HUDEP-2 (cell line): ENCODE measurements at regions not wholly inside any gene's neighbourhood (a gene's known extent, or its start where the extent isn't known, plus 50 kb on each side); places are given as distances from the start of the nearest gene placed in this dataset.
"Not testable (repeated sequence)": the region's sequence is repeated elsewhere in the genome, so short reads cannot be mapped to it uniquely, and the experiment has no call there.

Experiments used
- DNase-seq, 76 experiments: peaks; one replicate each; lab custom pipeline; 2025; ENCODE audit not compliant: unreplicated experiment in 76 of 76; lab: John Stamatoyannopoulos, UW

DNA sequence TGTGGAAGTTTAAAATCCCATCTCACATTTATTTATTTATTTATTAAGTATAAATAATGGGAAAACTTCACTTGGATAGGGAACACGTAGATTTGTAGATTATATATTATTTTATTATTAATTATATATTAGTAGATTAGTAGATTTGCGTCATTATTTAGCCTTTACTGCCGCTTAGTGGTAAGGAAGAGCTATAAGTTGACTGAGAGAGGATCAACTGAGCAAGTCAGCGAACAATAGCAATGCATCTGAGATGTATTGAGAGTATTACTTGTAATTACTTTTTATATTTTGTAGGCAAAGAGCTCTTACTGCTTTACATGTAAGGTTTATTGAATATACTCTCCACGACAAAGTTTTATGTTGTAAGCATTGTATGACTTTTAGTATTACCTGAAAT, 244.5 kb upstream of the ANKRD30A start:
- peak in 1 of 76 experiments; percentile 0 for DNase-seq

DNA sequence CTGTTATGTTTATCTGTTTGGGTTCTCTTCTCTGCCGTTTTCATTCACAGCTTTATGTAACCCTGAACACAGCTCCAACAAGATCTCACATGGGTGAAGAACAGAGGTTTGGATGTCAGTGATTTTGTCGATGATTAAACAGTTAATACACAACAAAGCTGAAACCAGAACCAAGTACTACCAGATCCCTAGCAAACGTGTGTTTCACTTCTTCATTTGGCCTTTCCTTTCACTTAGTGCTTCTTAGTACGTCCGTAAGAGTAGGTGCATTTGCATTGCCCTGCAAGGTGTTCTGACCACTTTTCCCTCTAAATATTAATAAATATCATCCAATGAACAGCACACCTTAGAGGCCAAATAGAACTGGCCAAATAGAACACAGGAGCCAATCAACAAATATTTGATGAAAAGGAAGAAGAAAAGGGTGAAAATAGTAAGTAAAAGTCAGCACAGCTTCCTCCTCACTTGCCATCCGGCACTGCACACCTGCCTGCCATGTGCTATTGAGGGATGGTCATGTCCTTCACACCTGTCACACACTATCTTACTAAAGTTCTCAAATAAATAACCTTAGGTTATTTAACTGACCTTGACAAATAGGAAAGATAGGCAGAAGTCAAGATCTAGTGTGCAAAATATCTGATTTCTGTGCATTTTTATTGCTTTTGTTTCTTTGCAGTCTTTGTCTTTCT, 252.6 kb upstream of the ANKRD30A start:
- DNase-seq: no peak

DNA sequence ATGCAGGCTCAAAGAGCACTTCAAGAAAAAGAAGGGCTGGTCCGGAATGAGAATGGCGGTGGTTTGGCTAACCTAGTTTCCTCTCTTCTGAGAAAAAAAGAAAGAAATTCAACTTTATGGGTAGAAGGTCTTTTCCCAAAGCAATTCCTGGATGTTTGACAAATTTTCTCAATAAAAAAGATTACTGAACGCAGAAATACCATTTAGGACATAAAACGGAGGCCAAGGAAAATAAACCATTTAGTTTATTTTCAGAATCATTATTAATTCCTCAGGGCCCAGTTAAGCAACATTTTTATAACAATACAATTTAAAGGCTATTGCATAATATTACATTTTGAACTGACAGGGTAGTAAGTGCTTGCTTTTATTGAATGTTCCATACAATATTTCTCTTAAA, 284.6 kb upstream of the ANKRD30A start:
- no peak for DNase-seq

DNA sequence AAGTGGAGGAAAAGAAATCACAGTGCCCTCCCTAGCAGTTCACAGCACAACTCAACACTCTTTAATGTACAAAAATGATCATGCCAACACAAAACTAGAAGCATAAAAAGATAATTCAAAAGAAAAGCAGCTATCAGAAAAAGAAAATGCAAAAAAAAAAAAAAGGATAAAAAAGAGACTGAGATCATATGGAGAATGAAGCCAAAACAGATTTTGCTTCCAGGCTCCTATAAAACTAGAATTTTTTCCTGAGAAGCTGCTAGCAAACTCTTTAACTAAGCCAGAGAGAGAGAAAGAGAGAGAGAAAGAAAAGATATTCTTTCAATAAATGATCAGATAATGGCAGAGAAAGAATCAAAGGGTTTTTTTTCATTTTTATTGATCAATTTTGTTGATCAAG, 288.0 kb upstream of the ANKRD30A start:
- no peak for DNase-seq

DNA sequence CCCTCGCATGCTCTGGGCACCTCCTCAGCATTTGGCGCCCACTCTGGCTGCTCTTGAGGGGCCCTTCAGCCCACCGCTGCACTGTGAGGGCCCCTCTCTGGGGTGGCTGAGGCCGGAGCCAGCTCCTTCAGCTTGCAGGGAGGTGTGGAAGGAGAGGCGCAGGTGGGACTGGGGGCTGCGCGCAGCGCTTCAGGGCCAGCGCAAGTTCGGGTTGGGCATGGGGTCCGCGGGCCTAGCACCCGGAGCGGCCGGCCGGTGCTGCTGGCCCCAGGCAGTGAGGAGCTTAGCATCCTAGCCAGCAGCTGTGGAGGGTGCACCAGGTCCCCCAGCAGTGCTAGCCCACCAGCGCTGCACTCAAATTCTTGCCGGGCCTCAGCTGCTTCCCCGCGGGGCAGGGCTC, 305.6 kb upstream of the ANKRD30A start:
- DNase-seq: no peak

DNA sequence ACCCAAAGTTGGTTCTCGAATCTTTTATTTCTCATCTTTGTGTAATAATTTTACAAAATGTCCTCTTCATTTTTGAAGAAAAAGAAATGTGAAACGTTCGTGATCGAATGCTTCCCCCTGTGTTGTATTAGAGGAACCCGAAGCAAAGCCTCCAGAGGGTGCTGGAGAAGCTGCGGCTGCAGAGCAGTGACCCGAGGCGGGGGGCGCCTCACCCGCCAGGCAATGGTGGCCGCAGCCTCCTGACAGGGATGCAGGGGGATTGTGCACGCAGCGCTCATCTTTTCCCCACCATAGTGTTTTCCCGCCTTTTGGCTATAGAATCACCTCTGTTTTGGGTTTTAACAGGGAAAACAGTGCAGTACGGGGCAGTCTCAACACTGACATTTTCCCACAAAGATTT, 307.5 kb upstream of the ANKRD30A start:
- DNase-seq: no peak

DNA sequence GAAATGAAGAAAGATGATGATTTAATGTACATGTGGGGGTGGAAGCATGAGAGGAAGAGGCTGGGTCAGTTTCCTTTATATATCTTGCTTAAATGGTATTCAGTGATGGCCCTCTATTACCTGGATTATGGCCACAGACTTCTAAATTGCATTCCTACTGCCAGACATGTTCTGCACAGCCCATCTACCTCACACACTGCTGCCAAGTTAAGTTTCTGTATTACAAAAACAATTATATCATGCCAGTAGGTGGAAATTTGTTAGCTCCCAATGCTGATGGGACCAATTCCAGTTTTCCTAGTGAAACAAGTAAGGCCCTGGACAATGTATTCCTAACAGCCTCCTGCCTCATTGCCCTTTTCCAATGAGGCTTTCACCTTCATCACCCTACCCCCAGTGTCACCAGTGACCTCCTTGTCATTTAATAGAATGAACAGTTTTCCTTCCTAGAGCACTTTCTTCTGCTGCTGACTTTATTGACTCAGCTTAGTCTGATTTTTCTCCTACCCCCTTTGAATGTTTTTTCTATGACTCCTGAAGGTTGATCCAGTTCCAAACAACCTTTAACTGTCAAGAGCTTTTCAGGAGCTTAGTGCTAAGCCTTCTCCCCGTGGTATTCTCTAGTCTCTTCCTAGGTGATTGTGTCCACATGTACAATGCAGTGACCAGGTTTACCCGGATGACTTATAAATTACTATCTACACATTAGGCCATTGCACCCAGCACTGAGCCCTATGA, 316.6 kb upstream of the ANKRD30A start:
- no peak for DNase-seq

DNA sequence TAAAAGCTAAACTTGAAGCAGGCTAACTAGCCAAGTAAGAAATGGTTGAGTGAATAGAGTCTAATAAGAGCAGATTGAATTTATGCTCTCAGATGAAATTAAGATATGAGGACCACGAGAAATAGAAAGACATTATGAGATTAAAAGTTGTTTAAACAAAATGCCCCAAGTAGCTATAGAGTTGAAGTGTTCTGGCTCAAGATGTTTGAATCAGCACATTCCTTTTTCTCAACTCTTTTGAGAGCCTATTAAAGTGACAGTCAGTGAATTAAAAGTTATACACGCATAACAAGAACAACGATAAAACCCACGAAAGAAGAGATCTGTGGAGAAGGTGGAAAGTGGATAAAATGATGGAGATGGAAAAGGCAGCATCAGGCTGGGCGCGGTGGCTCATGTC, 322.2 kb upstream of the ANKRD30A start:
- DNase-seq: no peak

DNA sequence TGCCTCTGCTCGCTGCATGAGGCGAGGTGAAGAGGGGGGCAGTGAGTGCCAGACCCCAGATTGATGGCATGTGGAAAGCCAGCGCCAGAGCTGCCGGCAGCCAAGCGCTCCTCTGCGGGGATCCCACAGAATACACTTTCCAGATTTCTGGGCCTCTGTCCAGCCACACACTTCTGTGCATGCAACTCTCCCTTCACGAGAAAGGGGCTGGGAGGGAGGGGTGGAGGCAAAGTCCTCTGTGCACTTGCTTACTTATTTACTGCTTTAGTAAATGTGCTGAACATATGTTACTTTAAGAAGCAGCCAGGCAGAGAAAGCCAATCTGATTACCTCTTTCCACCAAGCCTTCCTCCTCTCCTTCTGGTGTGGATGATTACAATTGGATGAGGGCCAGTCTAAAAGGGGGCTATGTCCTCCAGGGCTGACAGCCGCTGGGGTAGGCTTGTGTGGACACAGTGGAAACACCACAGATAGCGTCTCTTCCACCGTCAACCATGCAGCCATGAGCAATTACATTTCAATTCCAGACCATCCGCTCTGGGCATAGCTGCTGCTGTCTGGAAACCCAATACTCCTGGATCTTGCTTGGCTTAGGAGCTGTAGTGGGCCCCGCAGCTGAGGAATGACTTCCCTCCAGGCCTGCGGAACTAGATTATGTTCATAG, 322.8 kb upstream of the ANKRD30A start:
- no peak for DNase-seq

DNA sequence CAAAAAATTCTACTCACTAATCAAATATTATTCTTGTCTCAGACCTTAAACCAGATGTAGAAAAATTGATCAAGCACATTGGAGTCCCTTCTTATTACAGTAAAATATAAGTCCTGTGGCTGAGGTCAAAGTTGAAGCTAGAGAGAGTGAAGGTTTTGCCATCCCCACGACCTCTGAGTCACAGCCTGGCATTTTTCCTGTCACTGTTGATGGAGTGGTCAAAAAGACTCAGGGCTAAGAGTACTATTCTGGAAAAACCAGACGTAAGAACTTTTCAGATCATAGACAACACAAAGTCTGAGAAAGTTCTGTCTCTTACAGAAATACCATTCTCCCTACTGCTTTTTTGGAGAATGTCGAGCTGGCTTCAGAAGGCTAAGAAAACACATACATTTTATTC, 323.7 kb upstream of the ANKRD30A start:
- no peak for DNase-seq

DNA sequence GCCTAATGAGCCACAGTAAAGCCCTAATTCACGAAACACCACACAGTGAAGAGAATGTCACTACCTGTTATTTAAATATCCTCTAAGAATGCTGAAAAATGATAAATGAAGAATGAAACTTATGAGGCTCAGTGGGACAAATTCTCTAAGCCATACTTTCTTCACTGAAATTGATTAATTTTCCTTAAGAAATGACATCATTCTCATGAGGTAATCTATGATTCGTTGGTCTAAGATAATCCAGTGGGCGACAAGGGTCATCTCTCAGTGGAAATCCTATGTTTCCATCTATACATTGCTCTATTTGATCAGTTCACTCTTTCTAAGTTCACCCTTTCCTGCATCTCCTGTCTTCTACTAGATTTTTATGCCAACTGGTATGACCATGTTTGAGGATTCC, 330.4 kb upstream of the ANKRD30A start:
- no peak for DNase-seq

DNA sequence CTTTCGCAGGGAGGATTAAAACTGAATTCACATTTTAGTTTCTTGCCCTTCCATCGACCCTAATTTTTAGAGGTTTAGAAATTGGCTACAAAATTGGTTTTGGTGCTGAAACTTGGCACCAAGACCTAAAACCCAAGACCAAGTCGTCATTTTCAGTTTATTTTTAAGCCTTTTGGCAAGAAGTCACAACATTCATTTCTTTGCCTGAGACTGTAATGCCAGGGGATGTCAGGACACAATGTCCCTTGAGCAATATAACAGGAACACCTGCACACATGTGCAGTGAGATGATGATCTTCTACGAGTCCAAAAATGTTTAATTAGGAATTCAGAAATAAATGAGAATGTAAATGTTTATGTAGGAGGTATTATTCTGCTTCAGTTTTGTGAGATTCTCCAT, 335.4 kb upstream of the ANKRD30A start:
- DNase-seq: no peak

DNA sequence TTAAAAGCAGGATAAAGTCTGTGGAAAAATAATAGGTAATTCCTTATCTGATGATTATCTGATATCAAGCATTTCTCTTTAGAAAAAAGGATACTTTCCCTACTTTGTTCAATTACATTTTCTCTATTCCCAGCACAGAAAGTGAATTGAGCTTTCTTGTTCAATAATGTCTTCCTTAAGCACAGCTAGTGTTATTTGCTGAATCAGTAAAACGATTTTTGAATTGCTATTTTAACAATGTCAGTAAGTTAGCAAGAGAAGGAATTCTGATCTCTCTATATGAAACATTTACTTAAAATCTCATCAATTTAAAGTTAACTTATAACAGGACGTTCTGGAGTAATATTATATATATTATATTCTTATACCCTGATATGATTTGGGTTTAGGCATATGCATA, 337.2 kb upstream of the ANKRD30A start:
- no peak for DNase-seq

DNA sequence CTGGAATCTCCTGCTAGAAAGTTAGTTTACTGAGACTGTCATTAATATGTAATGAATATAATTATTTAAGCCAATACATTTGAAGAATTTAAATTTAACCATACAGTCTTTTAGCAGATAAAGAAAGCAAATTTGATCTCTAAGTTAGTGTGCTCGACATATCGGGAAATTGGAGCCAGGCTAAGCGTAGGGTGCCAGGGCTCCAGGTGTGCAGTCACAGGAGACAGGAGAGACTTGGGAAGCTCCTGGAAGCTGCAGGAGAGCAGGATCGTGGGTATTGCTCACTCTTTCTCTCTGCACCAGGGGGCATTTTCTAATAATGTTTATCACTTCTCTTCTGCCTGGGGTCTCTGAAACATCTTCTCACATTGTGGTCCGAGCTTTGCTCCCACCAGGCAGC, 342.0 kb upstream of the ANKRD30A start:
- no peak for DNase-seq

DNA sequence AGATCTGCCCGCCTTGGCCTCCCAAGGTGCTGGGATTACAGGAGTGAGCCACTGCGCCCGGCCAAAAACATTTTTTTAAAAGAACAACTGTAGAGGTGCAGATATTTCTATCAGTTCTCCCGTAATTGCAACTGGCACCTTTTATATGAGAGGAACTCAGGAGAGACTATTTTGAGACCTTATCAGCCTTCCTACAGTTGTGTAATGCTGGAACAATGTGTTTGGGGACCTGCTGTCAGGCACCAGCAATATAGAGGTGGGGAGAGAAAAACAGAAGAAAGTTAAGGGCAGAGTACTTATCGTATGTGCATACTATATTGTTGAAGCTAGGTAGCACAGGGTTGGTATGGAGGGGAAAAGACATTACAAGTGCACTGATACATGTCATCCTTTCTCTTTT, 343.8 kb upstream of the ANKRD30A start:
- no peak for DNase-seq

DNA sequence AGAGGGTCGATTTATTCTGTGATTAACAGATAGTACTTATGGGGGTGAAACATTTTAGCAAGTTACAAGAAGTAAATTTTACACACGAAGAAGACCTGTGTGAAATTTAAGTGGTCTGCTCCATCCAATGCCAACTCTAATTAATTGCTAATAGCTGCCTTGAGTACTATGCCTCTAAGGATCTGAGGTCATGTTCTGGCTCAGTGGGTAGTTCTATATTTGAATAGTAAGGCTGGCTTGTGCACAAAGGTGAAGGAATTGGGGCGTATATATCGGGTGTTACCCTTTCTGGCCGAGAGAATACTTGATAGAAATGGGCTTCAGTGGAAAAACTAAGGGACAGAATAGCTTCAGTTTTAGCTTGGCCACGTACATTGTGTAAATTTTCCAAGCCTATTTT, 345.2 kb upstream of the ANKRD30A start:
- no peak for DNase-seq

DNA sequence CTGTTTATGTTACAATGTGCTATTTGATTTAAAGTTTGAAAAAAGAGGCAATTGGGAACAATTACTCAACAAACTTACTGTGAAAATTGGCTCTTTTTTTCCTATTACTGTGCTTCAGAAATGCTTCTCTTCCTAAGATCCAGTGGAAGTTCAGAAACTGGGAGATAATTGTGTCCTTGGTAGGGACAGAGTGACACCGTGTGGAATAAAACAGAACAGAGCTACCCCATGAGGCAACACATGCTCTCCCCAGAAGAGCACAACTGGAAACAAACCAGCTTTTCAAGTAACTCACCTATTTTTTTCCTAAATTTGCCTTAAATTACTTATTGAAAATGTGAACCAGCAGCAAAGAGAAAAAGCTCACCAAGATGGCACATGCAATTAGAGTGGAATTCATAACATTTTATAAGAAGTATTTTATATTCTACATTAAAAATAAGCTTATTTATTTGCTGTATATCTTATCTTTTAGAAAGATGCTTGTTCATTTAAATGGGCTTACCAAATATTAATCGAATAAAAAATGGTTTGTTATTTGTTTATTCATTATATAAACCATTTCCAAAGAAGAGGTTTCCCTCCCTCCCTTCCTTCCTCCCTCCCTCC, 346.1 kb upstream of the ANKRD30A start:
- DNase-seq: peak in 1 of 76 experiments; percentile 0

DNA sequence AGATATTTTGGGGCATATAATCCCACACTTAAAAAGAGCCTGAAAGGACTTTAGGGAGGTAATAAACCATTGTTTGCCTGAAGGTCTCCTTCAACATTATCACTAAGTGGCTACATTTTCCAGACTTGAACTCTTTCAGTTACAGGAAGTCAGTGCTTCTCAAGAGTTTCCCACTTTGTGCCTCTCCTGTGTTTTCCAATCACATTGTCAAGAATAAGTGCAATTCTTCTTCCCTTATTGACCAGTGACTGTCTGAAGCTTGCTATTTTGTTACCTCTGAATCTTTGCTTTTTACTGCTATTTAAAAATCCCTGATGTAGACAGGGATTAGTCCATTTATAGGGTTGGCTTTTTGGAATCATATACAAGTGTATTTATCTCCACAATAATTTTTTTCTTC, 346.7 kb upstream of the ANKRD30A start:
- no peak for DNase-seq

DNA sequence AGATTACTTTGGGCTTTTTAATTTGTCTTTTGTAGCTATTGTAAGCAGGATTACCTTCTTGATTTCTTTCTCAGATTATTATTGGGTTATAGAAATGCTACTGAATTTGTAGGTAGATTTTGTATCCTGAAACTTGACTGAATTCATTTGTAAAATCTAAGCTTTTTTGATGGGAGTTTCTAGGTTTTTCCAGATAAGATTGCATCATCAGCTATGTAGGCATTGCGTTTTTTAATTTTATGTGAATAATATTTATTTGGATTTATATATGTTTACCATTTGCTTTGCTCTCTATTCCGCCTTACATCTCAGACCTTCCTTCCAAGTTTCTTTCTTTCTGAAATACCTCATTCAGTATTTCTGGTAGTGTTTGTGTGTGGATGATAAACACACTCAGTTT, 351.7 kb upstream of the ANKRD30A start:
- DNase-seq: no peak

DNA sequence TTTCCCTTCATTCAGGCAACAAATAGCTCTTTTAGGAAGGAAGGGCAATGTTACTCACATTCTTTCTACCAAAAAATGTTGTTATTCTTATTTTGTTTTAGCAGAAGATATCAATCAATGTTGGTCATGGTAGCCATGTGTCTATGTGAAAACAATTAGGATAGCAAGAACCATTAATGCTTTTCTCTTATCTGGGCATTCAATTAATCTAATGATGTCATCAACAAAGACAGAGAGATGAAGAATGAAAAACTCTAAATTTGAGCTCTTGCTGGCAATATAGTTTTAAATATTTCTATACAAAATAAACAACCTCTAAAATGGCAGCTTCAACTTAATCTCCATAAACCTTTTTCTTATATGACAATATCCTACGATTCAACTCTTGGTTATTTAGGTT, 353.7 kb upstream of the ANKRD30A start:
- DNase-seq: no peak

DNA sequence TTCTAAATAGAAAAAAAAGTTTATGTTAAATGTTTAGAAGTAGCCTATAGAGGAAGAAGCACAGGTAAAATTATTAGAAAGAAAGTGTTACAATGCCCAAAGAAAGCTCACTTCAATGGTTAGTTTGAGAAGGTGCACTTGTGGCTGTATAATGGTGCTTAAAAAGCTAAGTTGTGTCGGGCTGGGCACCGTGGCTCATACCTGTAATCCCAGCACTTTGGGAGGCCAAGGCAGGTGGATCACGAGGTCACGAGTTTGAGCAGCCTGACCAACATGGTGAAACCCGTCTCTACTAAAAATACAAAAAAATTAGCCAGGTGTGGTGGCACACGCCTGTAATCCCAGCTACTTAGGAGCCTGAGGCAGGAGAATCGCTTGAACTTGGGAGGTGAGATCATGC, 355.7 kb upstream of the ANKRD30A start:
- DNase-seq: not testable (repeated sequence)

DNA sequence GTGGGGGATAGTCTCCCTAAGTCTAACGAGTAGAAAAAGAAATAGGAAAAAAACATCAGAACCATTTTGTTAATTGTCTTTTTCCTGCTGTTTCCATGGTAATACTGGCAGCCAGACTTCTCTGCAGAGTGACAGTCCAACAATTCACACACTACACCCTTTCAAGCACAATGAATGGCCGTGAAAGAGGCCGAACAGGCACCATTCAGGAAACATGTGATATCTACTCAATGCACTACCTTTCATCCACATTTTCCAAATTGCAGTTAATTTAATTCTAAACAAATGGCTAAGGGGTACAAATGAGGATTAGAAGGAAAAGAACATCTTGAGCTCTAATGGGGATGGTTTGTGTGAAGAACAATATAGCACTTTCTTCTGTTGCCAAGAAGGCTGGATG, 358.5 kb upstream of the ANKRD30A start:
- DNase-seq: no peak
